Myocyte (in vitro differentiated cells): ENCODE measurements at regions not wholly inside any gene's neighbourhood (a gene's known extent, or its start where the extent isn't known, plus 50 kb on each side); places are given as distances from the start of the nearest gene placed in this dataset.

Source experiments
- DNase-seq: peaks from one replicate; pipeline ENCODE4 v3.0.0-alpha.2; 2012; ENCODE audit warnings: low read depth

DNA sequence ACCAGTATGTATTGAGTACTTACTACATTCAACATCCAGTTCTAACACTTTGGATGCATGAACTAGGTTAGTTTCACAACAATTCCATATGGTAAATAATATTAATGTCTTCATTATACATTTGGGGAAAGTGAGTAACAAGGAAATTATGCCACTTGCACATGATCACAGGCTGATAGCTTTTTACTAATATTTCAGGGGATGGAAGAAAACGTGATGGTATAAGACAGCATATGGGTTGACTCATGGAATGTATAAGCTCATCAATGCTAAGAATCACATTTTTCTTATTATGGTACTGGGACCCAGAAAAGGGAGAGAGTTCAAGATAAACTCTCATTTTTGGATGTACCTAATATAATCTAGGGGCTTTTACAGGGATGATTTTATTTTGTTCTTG is 188.7 kb downstream of the MIAT start:
- DNase-seq: no peak

DNA sequence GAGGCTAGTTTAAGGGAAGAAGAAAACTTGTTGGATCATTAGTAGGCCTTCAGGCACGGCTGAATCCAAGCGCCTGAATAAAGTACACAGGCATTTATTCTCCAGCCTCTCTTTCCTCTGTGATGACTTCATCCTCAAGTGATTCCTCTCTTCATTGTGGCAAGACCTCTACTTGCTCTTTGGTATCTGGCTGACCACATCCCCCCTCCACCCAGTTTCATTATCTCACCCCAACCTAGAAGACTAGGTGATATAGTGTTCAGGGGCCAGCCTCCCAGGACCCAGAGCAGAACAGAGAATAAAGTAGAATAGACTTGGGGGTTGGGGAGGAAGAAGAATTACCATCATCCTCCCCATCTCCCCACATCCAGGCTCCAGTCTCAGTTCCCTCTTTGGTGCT is 189.3 kb downstream of the MIAT start:
- peak; percentile 7 for DNase-seq

DNA sequence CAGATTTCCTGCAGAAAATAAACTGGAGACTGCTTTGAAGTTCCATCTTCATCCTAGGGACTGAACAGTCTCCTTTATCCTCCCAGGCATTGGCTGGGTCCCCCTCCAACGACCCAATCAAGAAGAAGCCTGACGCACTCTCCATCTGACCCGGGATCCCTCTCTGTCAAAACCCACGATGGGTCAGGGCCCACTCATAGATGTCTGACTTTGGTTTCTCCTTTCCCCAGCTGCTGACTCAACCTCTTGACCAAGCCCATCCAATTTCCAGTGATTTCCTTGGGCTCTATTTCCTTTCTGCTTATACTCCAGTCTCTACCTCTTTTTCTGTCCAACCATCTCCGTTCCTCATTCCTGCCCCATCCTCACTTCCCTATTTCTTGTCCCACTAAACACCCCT is 189.7 kb downstream of the MIAT start:
- DNase-seq: no peak

DNA sequence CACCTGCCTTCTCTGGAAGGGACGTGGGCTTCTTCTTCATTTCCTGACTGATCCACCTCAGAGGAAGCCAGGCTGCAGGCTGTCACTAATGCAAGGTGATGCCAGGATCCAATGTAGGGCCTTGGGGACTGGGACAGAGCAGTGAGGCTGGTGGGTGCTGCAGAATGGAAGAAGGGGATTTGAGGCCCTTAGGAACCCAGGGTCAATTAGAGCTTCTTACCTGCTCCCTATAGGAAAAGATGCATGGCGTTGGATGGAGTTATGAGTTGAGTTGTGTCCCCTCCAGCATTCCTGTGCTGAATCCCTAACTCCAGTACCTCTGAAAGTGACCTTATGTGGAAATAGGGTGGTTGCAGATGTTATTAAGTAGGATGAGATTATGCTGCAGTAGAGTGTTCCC is 190.4 kb downstream of the MIAT start:
- no peak for DNase-seq

DNA sequence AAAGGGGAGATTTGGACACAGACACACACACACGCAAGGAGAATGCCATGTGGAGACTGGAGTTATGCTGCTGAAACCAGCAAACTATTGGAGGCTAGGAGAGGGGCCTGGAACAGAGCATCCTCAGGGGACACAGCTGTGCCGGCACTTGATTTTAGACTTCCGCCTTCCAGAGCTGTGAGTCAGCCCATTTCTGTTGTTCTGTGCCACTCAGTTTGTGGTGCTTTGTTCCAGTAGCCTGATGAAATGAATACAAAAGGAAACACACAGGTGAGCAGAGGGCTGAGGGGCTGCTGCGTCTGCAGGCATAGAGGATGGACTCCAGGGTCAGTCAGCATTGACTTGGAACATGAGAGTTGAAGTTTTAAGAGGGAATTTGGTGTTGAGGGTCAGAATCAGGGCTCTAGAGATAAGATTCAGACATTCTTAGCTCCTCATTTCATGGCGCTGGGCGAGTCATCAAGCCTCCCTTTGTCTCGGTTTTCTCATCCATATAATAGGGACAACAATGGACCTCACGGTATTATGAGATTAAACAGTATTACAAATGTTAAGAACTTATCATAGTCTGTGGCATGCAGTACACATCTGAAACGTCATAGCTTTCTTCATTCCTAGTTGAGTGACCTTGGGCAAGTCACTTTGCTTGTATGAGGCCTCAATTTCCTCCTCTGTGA is 191.0 kb downstream of the MIAT start:
- DNase-seq: peak; percentile 55

DNA sequence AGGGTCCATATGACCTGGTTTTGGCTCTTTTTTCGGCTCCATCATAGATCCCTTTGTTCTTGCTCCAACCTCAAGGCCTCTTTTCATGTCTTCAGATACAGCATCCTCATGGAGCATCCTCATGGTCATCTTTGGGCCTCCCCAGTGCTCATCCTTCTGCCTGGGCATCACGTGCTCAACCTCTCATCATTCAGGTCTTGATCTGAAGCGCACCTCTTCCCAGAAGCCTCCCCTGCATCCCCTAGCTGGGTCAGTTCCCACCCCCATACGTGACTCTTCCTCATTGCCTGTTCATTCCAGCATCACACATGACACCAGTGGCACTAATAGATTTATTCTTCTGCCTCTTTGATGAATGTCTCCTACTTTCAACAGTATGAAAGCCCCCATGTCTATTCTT is 192.2 kb downstream of the MIAT start:
- DNase-seq: no peak

DNA sequence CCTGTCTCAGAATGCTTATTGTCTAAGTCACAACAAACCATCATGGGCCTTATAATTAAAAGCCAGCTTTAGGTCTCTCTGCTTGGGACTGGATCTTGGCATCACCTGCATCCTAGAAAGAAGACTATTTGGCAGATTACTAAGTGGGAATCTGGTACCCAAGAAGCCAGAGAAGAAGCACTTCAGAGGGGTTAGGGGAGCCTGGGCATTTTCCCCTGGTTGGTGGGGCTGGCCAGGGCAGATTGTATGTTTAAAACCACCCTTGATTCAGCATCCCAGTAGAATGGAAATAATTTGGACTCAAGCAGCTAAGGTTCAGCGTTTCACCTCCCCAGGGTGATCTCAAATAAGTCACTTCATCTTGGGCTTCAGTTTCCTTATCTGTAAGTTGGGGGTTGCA is 193.7 kb downstream of the MIAT start:
- DNase-seq: no peak

DNA sequence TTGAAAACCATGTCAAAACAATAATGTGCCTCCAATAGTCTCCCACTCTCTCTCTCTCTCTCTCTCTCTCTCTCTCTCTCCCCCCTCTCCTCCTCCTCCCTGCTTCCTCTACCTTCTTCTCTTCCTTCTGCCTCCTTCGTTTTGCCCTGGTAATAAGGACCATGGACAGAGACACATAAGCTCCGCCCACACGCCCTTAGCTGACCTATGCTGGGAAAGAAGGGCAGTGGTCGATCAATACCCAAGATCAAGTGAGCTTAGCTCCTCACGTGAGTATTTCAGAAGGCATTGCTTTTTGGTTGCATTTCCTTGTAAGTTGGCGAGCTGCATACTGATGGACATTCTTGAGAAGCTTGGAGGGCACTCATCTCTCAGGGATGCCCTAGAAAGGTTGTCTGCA is 194.8 kb downstream of the MIAT start:
- peak; percentile 21 for DNase-seq

DNA sequence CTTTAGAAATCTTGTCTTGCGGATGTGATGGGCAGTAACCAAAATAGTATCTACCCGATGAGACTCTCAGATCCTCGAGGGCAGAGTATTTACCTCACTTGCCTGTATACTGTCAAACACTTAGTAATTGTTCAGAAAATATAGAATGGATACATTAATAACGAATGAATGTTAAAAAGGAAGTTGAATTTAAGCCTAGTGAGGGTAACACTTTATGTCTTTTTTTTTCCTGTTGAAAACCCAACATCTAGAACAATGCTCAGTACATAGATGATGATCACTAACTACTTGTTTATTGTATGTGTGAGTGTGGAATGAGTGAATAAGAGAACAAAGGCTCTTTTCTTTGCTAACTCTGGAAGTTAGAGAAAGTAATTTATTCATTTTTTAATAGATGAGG is 195.7 kb downstream of the MIAT start:
- DNase-seq: no peak

DNA sequence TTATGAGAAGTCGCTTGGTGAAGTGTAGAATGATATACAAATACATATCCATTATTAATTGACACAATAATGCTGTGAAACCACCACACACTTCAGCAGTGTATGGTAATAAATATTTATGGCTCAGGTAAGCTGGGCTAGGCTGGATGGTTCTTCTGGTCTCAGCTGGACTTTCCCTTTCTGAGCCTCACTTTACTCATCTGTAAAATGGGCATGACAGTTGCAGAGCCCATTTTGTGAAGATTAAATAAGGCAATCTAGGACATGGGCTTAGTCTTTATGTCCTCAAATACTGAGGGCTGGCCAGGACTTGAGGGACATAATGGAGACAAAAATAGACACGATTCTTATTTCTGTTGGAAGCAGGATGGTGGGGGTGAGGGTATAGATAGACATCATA is 196.1 kb downstream of the MIAT start:
- no peak for DNase-seq

DNA sequence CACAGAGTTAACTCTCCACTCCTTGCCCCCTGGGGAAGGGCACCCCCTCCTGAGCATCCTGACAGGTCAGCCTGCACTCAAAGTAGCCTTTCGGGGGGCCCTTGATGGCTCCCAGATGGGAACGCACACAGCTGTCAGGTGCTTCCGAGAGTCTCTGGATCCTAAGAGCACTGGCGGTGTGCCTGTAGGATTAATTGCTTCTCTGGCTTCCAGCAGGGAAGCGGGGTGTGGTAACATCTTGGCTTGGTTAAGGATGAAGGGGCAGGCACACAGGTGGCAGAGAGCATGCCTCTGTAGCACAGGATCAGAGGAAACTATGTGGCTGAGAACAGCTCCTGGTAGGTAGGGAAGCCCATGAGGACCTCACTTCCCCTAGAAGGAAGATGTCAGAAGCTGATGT is 199.8 kb downstream of the MIAT start:
- no peak for DNase-seq

DNA sequence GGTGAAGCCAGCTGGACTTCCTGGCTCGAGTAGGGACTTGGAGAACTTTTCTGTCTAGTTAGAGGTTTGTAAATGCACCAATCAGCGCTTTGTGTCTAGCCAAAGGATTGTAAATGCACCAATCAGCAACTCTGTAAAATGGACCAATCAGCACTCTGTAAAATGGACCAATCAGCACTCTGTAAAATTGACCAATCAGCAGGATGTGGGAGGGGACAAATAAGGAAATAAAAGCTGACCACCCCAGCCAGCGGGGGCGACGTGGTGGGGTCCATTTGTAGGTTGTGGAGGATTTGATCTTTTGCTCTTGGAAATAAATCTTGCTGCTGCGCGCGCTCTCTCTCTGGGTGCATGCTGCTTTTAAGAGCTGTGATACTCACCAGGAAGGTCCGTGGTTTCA is 202.9 kb downstream of the MIAT start:
- DNase-seq: no peak

DNA sequence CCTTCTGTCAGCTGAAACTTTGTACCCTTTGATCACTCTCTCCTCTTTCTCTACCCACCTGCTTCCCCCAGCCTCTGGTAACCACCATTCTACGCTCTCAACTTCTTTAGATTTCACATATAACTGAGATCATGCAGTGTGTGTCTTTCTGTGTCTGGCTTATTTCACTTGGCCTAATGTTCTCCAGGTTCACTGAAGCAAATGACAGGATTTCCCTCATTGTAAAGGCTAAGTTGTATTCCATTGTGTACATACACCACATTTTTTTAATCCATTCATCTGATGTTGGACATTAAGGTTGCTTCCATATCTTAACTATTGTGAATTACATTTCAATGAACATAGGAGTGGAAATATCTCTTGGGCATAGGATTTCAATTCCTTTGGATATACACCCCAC is 207.6 kb downstream of the MIAT start:
- DNase-seq: no peak

DNA sequence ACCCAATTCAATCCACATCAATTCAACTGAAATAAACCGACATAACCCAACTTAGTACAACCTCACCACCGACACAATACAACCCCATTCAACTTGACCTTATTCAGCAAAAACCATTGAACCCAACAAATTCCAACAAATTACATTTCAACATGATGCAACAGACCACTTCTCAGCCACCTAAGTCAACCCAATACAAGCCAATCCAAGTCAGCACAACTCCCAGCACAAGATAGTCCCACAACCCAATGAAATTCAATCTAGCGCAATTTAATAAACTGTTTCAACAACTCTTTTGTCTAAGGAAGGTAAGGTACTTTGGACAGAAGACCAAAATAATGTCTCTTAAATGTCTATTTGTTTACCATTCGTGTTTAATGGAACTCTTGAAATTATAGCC is 226.0 kb downstream of the MIAT start:
- no peak for DNase-seq

DNA sequence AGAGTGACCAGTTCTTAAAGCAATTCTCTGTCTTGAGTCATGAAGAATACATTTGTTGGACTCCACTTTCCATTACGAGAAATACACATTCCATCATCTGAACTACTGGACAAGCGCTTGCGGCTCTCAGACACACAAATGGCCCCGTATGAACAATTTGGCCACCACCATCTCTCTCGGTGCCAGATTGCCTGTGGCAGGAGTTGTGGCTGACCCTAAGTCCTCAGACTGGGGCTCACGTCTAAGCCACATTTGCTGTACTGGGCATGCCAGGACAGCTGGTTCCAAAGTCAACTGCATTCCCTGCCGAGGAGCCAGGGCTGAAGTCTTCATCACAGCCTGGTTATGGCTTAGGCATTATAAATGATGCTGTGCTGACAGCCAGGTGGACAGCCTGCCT is 227.5 kb downstream of the MIAT start:
- DNase-seq: peak; percentile 96

DNA sequence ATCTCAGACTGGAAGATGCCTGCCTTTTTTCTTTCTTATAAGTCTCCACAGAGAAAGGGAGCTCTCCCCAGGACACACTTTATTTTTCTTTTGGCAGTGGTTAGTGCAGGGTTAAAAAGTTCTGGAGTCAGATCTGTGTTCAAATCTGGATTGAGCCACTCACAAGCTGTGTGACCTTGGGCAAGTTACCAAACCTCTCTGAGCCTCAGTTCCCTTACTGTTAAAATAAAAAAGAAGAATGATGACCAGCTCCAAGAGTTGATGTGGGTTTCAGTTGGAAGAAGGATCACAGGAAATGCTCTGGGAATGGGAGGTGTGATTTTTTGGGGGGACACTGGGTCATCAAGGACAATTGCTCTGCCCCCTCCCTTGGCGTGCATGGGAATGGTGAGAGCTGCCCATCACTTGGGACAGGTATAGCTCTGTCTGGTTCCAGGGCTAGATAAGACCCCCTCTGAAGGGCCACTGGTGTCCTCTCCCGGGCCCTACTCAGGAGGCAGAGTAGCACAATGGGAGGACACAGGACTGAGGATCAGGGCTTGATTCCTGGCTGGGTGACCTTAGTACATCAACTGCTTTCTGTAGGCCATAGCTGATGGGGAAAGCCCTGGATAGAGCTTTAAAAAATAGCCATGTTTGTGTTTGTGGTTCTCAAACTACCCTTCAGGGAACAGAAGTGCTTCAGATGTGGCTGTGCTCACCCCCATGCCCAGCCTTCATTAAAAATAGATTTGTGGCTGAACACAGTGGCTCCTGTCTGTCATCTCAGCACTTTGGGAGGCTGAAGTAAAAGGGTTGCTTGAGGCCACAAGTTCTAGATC is 228.3 kb downstream of the MIAT start:
- DNase-seq: peak; percentile 90

DNA sequence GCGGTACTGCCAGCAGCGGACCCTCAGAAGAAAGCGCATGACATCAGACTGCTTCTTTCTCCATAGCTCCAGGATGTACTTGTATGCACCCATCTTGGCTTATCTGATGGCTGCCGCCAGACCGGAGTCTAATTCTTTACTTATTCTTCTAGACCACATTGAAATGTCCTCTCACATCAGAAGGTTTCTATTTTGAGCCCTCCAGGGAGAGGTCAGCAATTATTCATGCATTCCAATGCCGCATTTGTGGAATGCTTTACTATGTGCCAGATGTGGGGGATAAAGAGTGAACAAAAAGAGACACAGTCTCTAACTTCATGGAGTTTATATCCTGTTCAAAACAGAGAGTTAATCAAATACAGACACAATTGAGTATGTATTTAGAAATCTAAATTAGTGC is 230.1 kb downstream of the MIAT start:
- peak; percentile 88 for DNase-seq

DNA sequence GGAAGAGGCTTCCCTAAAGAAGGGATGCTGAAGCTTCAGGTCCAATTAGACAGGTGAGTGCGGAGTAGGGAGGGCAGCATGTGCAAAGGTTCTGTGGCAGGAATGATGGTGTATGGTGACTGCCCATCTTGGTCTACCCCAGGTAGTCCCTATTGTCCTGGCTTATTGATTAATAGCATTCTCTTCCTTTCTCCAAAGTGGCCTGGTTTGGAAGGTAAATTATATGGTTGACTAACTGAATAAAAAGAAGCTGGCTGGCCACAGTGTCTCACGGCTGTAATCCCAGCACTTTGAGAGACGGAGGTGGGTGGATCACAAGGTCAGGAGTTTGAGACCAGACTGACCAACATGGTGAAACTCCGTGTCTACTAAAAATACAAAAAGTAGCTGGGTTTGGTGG is 230.5 kb downstream of the MIAT start:
- DNase-seq: no peak

DNA sequence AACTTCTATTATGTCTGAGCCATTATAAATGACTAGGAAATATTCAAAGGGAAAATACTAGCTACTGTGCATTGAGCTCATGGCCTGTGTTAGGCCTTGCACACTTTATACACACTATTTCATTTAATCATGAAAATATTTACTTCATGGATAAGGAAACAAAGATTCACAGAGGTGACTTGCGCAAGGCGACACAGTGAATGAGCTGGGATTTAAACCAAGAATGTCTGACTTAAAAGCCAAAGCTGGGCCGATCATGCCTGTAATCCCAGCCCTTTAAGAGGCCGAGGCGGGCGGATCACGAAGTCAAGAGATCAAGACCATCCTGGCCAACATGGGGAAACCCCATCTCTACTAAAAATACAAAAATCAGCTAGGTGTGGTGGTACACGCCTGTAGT is 231.5 kb downstream of the MIAT start:
- DNase-seq: no peak

DNA sequence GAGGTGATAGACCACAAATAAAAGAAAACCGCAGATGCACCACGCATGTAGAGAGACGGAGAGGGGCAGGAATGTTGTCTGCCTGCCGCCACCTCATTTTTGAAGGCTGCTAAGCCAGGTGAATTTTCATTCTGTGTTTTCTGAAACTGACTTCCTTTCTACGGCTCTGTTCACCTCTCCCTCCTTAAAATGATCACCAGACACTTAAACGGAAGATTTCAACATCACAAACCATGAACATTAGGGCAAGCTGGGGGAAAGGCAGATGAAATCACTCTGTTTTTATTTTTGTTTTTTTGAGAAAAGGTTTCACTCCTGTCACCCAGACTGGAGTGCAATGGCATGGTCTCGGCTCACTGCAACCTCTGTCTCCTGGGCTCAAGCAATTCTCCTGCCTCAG is 232.4 kb downstream of the MIAT start:
- DNase-seq: no peak

DNA sequence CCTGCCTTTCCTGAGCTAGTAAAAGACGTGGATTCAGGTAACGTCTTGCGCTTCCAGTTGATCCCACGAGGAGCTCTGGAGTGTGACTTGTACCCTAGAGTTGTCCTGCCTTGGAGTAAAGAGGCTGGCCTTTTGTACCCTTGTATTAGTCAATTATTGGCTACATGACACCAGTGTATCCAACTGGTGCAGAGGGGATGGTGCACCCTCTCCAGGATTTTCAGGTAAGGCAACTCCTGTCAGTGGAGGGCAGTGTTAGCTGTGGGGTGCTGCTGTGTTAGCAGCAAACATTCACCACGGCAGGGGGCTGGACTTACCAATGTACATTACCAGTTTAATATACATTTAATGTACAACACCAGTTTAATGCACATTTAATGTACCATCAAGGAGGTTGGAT is 233.5 kb downstream of the MIAT start:
- no peak for DNase-seq

DNA sequence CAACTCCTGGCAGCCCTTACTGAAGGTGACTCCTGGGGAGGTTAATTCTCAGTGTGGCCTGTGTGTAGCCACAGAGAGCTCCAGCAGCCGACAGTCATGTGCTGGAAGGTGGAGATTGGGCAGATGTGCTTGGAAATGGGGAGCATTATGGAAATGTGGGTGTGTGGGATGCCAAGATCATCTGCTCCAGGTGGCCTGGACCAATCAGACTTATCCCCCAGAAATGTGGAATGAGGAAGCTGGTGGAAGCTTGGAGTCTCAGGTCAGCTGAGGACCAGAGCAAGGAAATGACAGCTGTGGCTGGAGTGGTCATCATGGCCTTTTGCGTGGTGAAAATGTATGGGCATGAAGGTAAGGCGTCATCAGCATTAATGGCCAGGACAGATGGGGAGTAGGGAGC is 234.0 kb downstream of the MIAT start:
- peak; percentile 47 for DNase-seq
